Sigmoid colon (tissue), 4 donors: ENCODE measurements at regions not wholly inside any gene's neighbourhood (a gene's known extent, or its start where the extent isn't known, plus 50 kb on each side); places are given as distances from the start of the nearest gene placed in this dataset.

Experiments
- CTCF ChIP-seq, 4 experiments: fragments of 450-650 bp in 3 of 4; fragments of 200-600 bp in 1 of 4; IDR thresholded peaks; one replicate each; pipeline ENCODE4 v1.5.1; 2016 to 2019; ENCODE audit warnings: antibody characterized with exemption in 4 of 4, mild to moderate bottlenecking in 3 of 4, moderate library complexity in 2 of 4
- EP300 ChIP-seq, 4 donors: sonication (generic); formaldehyde crosslinking; IDR thresholded peaks; one replicate each; pipeline ENCODE4 v1.6.1; 2017; ENCODE audit warnings: antibody characterized with exemption in 4 of 4
- POLR2A ChIP-seq, 2 donors: fragments of 450-650 bp; IDR thresholded peaks; one replicate each; pipeline ENCODE4 v1.6.1; 2016; ENCODE audit warnings: antibody characterized with exemption in 2 of 2, mild to moderate bottlenecking in 2 of 2, moderate library complexity in 2 of 2

- TF ChIP-seq POLR2A (IDR thresholded peaks at IDR 0.05) (no peak), CTCF (IDR thresholded peaks at IDR 0.05) (no peak), EP300 (IDR thresholded peaks at IDR 0.05) (no peak)
Measured at GRCh38 chr2:19104503-19104902, 253.9 kb downstream of the OSR1 start.
